ENCODE measurements at regions not wholly inside any gene's neighbourhood (a gene's known extent, or its start where the extent isn't known, plus 50 kb on each side); places are given as distances from the start of the nearest gene placed in this dataset.
"Not testable (repeated sequence)": the region's sequence is repeated elsewhere in the genome, so short reads cannot be mapped to it uniquely, and the experiment has no call there.

DNA sequence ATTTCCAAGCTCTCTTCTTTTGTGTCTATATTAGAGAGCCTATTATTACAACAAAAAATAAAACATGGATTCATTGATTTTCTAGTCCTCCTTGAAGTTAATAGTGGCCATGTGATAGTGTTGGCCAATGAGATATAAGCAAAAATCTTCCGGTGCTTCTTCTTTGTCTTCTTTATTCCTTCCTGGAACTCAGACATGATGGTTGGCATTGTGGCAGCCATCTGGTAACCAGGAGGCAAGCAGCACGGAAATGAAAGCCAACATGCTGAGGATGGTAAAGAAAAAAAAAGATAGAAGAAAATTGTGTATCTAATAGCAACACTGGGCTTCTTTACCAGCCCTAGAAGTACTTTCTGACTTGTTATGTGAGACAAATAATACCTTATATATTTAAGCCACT is 50.8 kb upstream of the SEL1L start:
- H3K36me3 ChIP-seq (ENCODE audit: control insufficient read depth, insufficient read depth, low read length): no peaks in the 10 kb centered on the region
- H3K27ac Mint-ChIP-seq: no peak overlapping the region
- H3K27me3 ChIP-seq (ENCODE audit: control insufficient read depth, insufficient read depth, low read length): no peaks in the 10 kb centered on the region
- no peak overlapping the region for H3K27ac ChIP-seq (ENCODE audit: insufficient read depth, low read length, poor library complexity, severe bottlenecking)
- H3K4me1 ChIP-seq (ENCODE audit: control insufficient read depth, insufficient read depth, low read length, poor library complexity, severe bottlenecking): no peaks in the 10 kb centered on the region
- peaks cover 7% of the 10 kb centered on the region for H3K27me3 Mint-ChIP-seq
- peaks cover 0 to 3% (median 1%) of the 10 kb centered on the region in 7 donors for H3K9me3 Mint-ChIP-seq
- H3K4me1 Mint-ChIP-seq: no peaks in the 10 kb centered on the region
- DNase-seq: no peak
- no peak for ATAC-seq (ENCODE audit: low read depth in 2 of 2)
- no peak overlapping the region for H3K4me3 ChIP-seq (ENCODE audit: low read depth, low read length)
- H3K36me3 Mint-ChIP-seq: no peaks in the 10 kb centered on the region
- no peaks in the 10 kb centered on the region for H3K9me3 ChIP-seq (ENCODE audit: control insufficient read depth in 2 of 2, low read length in 2 of 2)
- H3K4me3 Mint-ChIP-seq: no peak overlapping the region

GRCh38 chr14:81589381-81590065 is 55.9 kb upstream of the SEL1L start:
- H3K27me3 Mint-ChIP-seq: peaks cover 12% of the 10 kb centered on the region
- Histone ChIP-seq H3K9me3 (ENCODE audit: control insufficient read depth in 2 of 2, low read length in 2 of 2) (no peaks in the 10 kb centered on the region), H3K4me3 (ENCODE audit: low read depth, low read length) (no peak overlapping the region), H3K4me1 (ENCODE audit: control insufficient read depth, insufficient read depth, low read length, poor library complexity, severe bottlenecking) (no peaks in the 10 kb centered on the region), H3K36me3 (ENCODE audit: control insufficient read depth, insufficient read depth, low read length) (no peaks in the 10 kb centered on the region), H3K27me3 (ENCODE audit: control insufficient read depth, insufficient read depth, low read length) (no peaks in the 10 kb centered on the region), H3K27ac (ENCODE audit: insufficient read depth, low read length, poor library complexity, severe bottlenecking) (no peak overlapping the region)
- ATAC-seq (ENCODE audit: low read depth in 2 of 2): no peak
- no peak overlapping the region for H3K4me3 Mint-ChIP-seq
- no peak for DNase-seq
- H3K4me1 Mint-ChIP-seq: no peaks in the 10 kb centered on the region
- H3K9me3 Mint-ChIP-seq: no peaks in the 10 kb centered on the region
- no peaks in the 10 kb centered on the region for H3K36me3 Mint-ChIP-seq
- H3K27ac Mint-ChIP-seq: no peak overlapping the region

GRCh38 chr14:81591266-81591665 is 57.6 kb upstream of the SEL1L start:
- ATAC-seq (ENCODE audit: low read depth in 2 of 2) (no peak), DNase-seq (no peak)
- no peaks in the 10 kb centered on the region for H3K4me1 ChIP-seq (ENCODE audit: control insufficient read depth, insufficient read depth, low read length, poor library complexity, severe bottlenecking)
- Mint-ChIP-seq H3K4me3 (no peak overlapping the region), H3K4me1 (no peaks in the 10 kb centered on the region), H3K9me3 (no peaks in the 10 kb centered on the region), H3K27ac (no peak overlapping the region), H3K27me3 (peaks cover 5% of the 10 kb centered on the region), H3K36me3 (no peaks in the 10 kb centered on the region)
- H3K27ac ChIP-seq (ENCODE audit: insufficient read depth, low read length, poor library complexity, severe bottlenecking): no peak overlapping the region
- H3K27me3 ChIP-seq (ENCODE audit: control insufficient read depth, insufficient read depth, low read length): no peaks in the 10 kb centered on the region
- H3K4me3 ChIP-seq (ENCODE audit: low read depth, low read length): no peak overlapping the region
- no peaks in the 10 kb centered on the region for H3K9me3 ChIP-seq (ENCODE audit: control insufficient read depth in 2 of 2, low read length in 2 of 2)
- H3K36me3 ChIP-seq (ENCODE audit: control insufficient read depth, insufficient read depth, low read length): no peaks in the 10 kb centered on the region

DNA sequence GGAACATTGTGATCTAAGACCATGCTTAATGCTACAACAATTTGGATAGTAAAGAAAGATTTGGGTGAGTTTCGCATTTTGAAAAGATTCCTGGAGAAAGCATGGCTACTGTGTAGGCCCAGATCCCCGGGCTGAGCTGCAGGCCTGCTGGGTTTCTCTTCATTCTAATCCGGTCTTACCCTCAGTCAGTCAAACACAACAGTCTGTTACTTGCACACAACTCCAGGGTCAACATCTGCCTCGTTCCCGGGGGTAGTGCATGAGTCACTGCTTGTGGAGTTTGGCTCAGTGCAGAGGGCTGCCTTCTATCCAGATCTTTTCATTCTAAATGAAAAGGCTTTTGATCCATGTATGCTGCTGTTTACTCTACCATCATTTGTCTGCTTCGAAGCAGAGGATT is 60.4 kb upstream of the SEL1L start:
- Histone ChIP-seq H3K27ac (ENCODE audit: insufficient read depth, low read length, poor library complexity, severe bottlenecking) (no peak overlapping the region), H3K36me3 (ENCODE audit: control insufficient read depth, insufficient read depth, low read length) (no peaks in the 10 kb centered on the region), H3K4me3 (ENCODE audit: low read depth, low read length) (no peak overlapping the region), H3K4me1 (ENCODE audit: control insufficient read depth, insufficient read depth, low read length, poor library complexity, severe bottlenecking) (no peaks in the 10 kb centered on the region), H3K9me3 (ENCODE audit: control insufficient read depth in 2 of 2, low read length in 2 of 2) (no peaks in the 10 kb centered on the region), H3K27me3 (ENCODE audit: control insufficient read depth, insufficient read depth, low read length) (no peaks in the 10 kb centered on the region)
- Mint-ChIP-seq H3K27me3 (peaks cover 5% of the 10 kb centered on the region), H3K27ac (no peak overlapping the region), H3K4me3 (no peak overlapping the region), H3K4me1 (no peaks in the 10 kb centered on the region), H3K9me3 (no peaks in the 10 kb centered on the region), H3K36me3 (no peaks in the 10 kb centered on the region)
- DNase-seq (no peak), ATAC-seq (ENCODE audit: low read depth in 2 of 2) (no peak)

- Mint-ChIP-seq H3K4me1 (no peaks in the 10 kb centered on the region), H3K36me3 (no peaks in the 10 kb centered on the region), H3K9me3 (peaks cover 0 to 4% (median 0%) of the 10 kb centered on the region in 7 donors), H3K27me3 (peaks cover 9% of the 10 kb centered on the region), H3K27ac (no peak overlapping the region), H3K4me3 (no peak overlapping the region)
- no peaks in the 10 kb centered on the region for H3K9me3 ChIP-seq (ENCODE audit: control insufficient read depth in 2 of 2, low read length in 2 of 2)
- no peaks in the 10 kb centered on the region for H3K36me3 ChIP-seq (ENCODE audit: control insufficient read depth, insufficient read depth, low read length)
- ATAC-seq (ENCODE audit: low read depth in 2 of 2): no peak
- H3K27ac ChIP-seq (ENCODE audit: insufficient read depth, low read length, poor library complexity, severe bottlenecking): no peak overlapping the region
- DNase-seq: no peak
- H3K4me1 ChIP-seq (ENCODE audit: control insufficient read depth, insufficient read depth, low read length, poor library complexity, severe bottlenecking): no peaks in the 10 kb centered on the region
- no peak overlapping the region for H3K4me3 ChIP-seq (ENCODE audit: low read depth, low read length)
- H3K27me3 ChIP-seq (ENCODE audit: control insufficient read depth, insufficient read depth, low read length): peaks cover 3% of the 10 kb centered on the region
Observed at GRCh38 chr14:81605660-81606059, 72.0 kb upstream of the SEL1L start.

GRCh38 chr14:81613341-81614045 is 79.8 kb upstream of the SEL1L start:
- Mint-ChIP-seq H3K4me3 (peak overlapping the region in 1 of 4 donors; percentile 29), H3K27me3 (peaks cover 4% of the 10 kb centered on the region), H3K36me3 (no peaks in the 10 kb centered on the region), H3K27ac (no peak overlapping the region), H3K4me1 (no peaks in the 10 kb centered on the region), H3K9me3 (peaks cover 0 to 6% (median 0%) of the 10 kb centered on the region in 7 donors)
- DNase-seq: no peak
- ATAC-seq (ENCODE audit: low read depth in 2 of 2): no peak
- Histone ChIP-seq H3K9me3 (ENCODE audit: control insufficient read depth in 2 of 2, low read length in 2 of 2) (no peaks in the 10 kb centered on the region), H3K27me3 (ENCODE audit: control insufficient read depth, insufficient read depth, low read length) (no peaks in the 10 kb centered on the region), H3K4me3 (ENCODE audit: low read depth, low read length) (no peak overlapping the region), H3K36me3 (ENCODE audit: control insufficient read depth, insufficient read depth, low read length) (no peaks in the 10 kb centered on the region), H3K4me1 (ENCODE audit: control insufficient read depth, insufficient read depth, low read length, poor library complexity, severe bottlenecking) (no peaks in the 10 kb centered on the region), H3K27ac (ENCODE audit: insufficient read depth, low read length, poor library complexity, severe bottlenecking) (no peak overlapping the region)

- not testable (repeated sequence) for H3K36me3 Mint-ChIP-seq
Observed at GRCh38 chr14:81614302-81614701, 80.6 kb upstream of the SEL1L start.

GRCh38 chr14:81618695-81619094 is 85.0 kb upstream of the SEL1L start:
- no peak overlapping the region for H3K4me3 ChIP-seq (ENCODE audit: low read depth, low read length)
- no peaks in the 10 kb centered on the region for H3K4me1 ChIP-seq (ENCODE audit: control insufficient read depth, insufficient read depth, low read length, poor library complexity, severe bottlenecking)
- Mint-ChIP-seq H3K4me1 (no peaks in the 10 kb centered on the region), H3K9me3 (peaks cover 0 to 3% (median 0%) of the 10 kb centered on the region in 7 donors), H3K4me3 (no peak overlapping the region), H3K36me3 (no peaks in the 10 kb centered on the region), H3K27me3 (peaks cover 8% of the 10 kb centered on the region), H3K27ac (no peak overlapping the region)
- DNase-seq (no peak), ATAC-seq (ENCODE audit: low read depth in 2 of 2) (no peak)
- no peaks in the 10 kb centered on the region for H3K36me3 ChIP-seq (ENCODE audit: control insufficient read depth, insufficient read depth, low read length)
- H3K9me3 ChIP-seq (ENCODE audit: control insufficient read depth in 2 of 2, low read length in 2 of 2): no peaks in the 10 kb centered on the region
- no peak overlapping the region for H3K27ac ChIP-seq (ENCODE audit: insufficient read depth, low read length, poor library complexity, severe bottlenecking)
- H3K27me3 ChIP-seq (ENCODE audit: control insufficient read depth, insufficient read depth, low read length): no peaks in the 10 kb centered on the region

More at GRCh38 chr14:81614302-81614701, 80.6 kb upstream of the SEL1L start:
- H3K27ac Mint-ChIP-seq; H3K9me3 Mint-ChIP-seq; H3K4me3 Mint-ChIP-seq; H3K27me3 ChIP-seq (ENCODE audit: control insufficient read depth, insufficient read depth, low read length); H3K4me1 ChIP-seq (ENCODE audit: control insufficient read depth, insufficient read depth, low read length, poor library complexity, severe bottlenecking); H3K4me3 ChIP-seq (ENCODE audit: low read depth, low read length); H3K27me3 Mint-ChIP-seq; ATAC-seq (ENCODE audit: low read depth in 2 of 2); H3K9me3 ChIP-seq (ENCODE audit: control insufficient read depth in 2 of 2, low read length in 2 of 2); H3K4me1 Mint-ChIP-seq; DNase-seq; H3K36me3 ChIP-seq (ENCODE audit: control insufficient read depth, insufficient read depth, low read length); H3K27ac ChIP-seq (ENCODE audit: insufficient read depth, low read length, poor library complexity, severe bottlenecking): not testable (repeated sequence)
